HCT116 (cell line): ENCODE measurements at regions not wholly inside any gene's neighbourhood (a gene's known extent, or its start where the extent isn't known, plus 50 kb on each side); places are given as distances from the start of the nearest gene placed in this dataset.

Experiments
- ATAC-seq: fragments of 200-7000 bp; cut with Tn5 transposase; 2 replicates; pipeline ENCODE4 v1.9.1; 2020; ENCODE audit warnings: mild to moderate bottlenecking, moderate library complexity
- BruUV-seq: library from RNA; stranded (reverse); fragments of 400-500 nt; replicated peaks from 2 replicates; lab custom pipeline; 2021; lab: Mats Ljungman, UMichigan
- CTCF ChIA-PET: fragments of 300-600 bp; sonication (Branson Sonifier 250); formaldehyde crosslinking; loops from one replicate; lab custom pipeline; 2021; ENCODE audit warnings: antibody characterized with exemption; lab: Charles Lee
- POLR2A ChIA-PET: fragments of 300-600, 350-600 bp; sonication (Branson Sonifier 250); formaldehyde crosslinking; loops from one replicate; lab custom pipeline; 2021; ENCODE audit warnings: antibody characterized with exemption; lab: Charles Lee
- RAD21 ChIA-PET, 2 experiments: fragments of 300-600 bp; sonication (Branson Sonifier 250); formaldehyde crosslinking; loops; one replicate each; lab custom pipeline; 2023; ENCODE audit warnings: low total read pairs in 2 of 2; ENCODE audit not compliant: uncharacterized antibody in 2 of 2, unreplicated experiment in 2 of 2, low non-redundant PET in 1 of 2; lab: Charles Lee
- DNase-seq: peaks from one replicate; pipeline ENCODE4 v3.0.0-alpha.2; 2010; ENCODE audit warnings: low read depth, low spot score
- H2AFZ ChIP-seq: fragments of 200-600 bp; shearing (Covaris generic), sonication (generic); 2 replicates; pipeline ENCODE4 v1.6.1; 2017; ENCODE audit warnings: low read depth, mixed run types, mixed read lengths, antibody characterized with exemption, low read length; ENCODE audit not compliant: poor library complexity, severe bottlenecking
- H3K27ac ChIP-seq: 2 replicates; pipeline ENCODE4 v1.5.1; 2012; ENCODE audit warnings: low read depth, low read length
- H3K27me3 ChIP-seq: fragments of 200-600 bp; sonication (generic); 2 replicates; pipeline ENCODE4 v1.6.1; 2016; ENCODE audit warnings: mixed run types, low read length, mixed read lengths; ENCODE audit not compliant: insufficient read depth
- H3K36me3 ChIP-seq, 2 experiments: fragments of 200-500 bp in 1 of 2; fragments of 200-600 bp in 1 of 2; sonication (Bioruptor generic) in 1 of 2; sonication (generic) in 1 of 2; 2 replicates each; pipeline versions ENCODE4 v1.5.1 to v1.6.1; 2014 to 2016; ENCODE audit warnings: low read length in 2 of 2, inconsistent platforms in 1 of 2, mixed read lengths in 1 of 2, mixed run types in 1 of 2; ENCODE audit not compliant: insufficient read depth in 2 of 2, control insufficient read depth in 1 of 2
- H3K4me1 ChIP-seq, 2 experiments: fragments of 200-600 bp in 1 of 2; sonication (generic) in 1 of 2; 2 replicates each; pipeline versions ENCODE4 v1.5.1 to v1.6.1; 2012 to 2017; ENCODE audit warnings: low read length in 2 of 2, inconsistent platforms in 1 of 2, mild to moderate bottlenecking in 1 of 2, mixed read lengths in 1 of 2, mixed run types in 1 of 2, moderate library complexity in 1 of 2; ENCODE audit not compliant: insufficient read depth in 2 of 2, control insufficient read depth in 1 of 2
- H3K4me2 ChIP-seq: fragments of 200-600 bp; sonication (generic); 2 replicates; pipeline ENCODE4 v1.6.1; 2017; ENCODE audit warnings: mixed run types, low read length, mixed read lengths
- H3K4me3 ChIP-seq, 2 experiments: fragments of 200-600 bp in 1 of 2; sonication (generic) in 1 of 2; replicated peaks in 1 of 2; 2 replicates each; pipeline ENCODE4 v1.5.1; 2011 to 2016; ENCODE audit warnings: low read length in 2 of 2, control low read depth in 1 of 2, low read depth in 1 of 2, mild to moderate bottlenecking in 1 of 2, mixed read lengths in 1 of 2, mixed run types in 1 of 2
- H3K79me2 ChIP-seq: fragments of 200-600 bp; sonication (generic); 2 replicates; pipeline ENCODE4 v1.6.1; 2017; ENCODE audit warnings: mild to moderate bottlenecking, mixed run types, low read length, moderate library complexity, mixed read lengths; ENCODE audit not compliant: insufficient read depth
- H3K9ac ChIP-seq: fragments of 200-600 bp; sonication (generic); 2 replicates; pipeline ENCODE4 v1.6.1; 2016; ENCODE audit warnings: low read length, mixed read lengths
- H3K9me2 ChIP-seq: fragments of 200-600 bp; sonication (generic), shearing (Covaris generic); 2 replicates; pipeline ENCODE4 v1.6.1; 2017; ENCODE audit warnings: mixed run types, mild to moderate bottlenecking, moderate library complexity; ENCODE audit not compliant: insufficient read depth
- H3K9me3 ChIP-seq, 2 experiments: fragments of 200-500 bp in 1 of 2; fragments of 200-600 bp in 1 of 2; sonication (Bioruptor generic) in 1 of 2; sonication (generic) in 1 of 2; 2 replicates each; pipeline ENCODE4 v1.6.1; 2014 to 2017; ENCODE audit warnings: low read length in 2 of 2, mixed read lengths in 2 of 2, inconsistent platforms in 1 of 2, low read depth in 1 of 2, mild to moderate bottlenecking in 1 of 2, mixed run types in 1 of 2, moderate library complexity in 1 of 2; ENCODE audit not compliant: control insufficient read depth in 1 of 2, insufficient read depth in 1 of 2
- H4K20me1 ChIP-seq: fragments of 200-600 bp; sonication (generic), shearing (Covaris generic); 2 replicates; pipeline ENCODE4 v1.6.1; 2017; ENCODE audit warnings: mixed run types, mild to moderate bottlenecking, moderate library complexity; ENCODE audit not compliant: insufficient read depth
- FOSL1 ChIP-seq: IDR thresholded peaks from 2 replicates; pipeline ENCODE4 v1.6.1; 2012; ENCODE audit warnings: low read depth
- RAD21 ChIP-seq: IDR thresholded peaks from 2 replicates; pipeline ENCODE4 v1.6.1; 2012; ENCODE audit warnings: low read depth, mild to moderate bottlenecking
- SP1 ChIP-seq: IDR thresholded peaks from 2 replicates; pipeline ENCODE4 v1.6.1; 2012; ENCODE audit warnings: low read depth
- TCF7L2 ChIP-seq: IDR thresholded peaks from 2 replicates; pipeline ENCODE4 v1.7.0; 2011; ENCODE audit warnings: borderline replicate concordance, inconsistent platforms; ENCODE audit not compliant: insufficient read depth, insufficient read length; ENCODE audit errors: extremely low read depth
- intact Hi-C: fragments of 100-400 bp; cut with micrococcal nuclease; formaldehyde crosslinking; loops from 2 replicates; pipeline ENCODE4 v1.10.0; 2022
- TF ChIP-seq, protein P1 (sequence below): IDR thresholded peaks from 2 replicates; pipeline ENCODE4 v1.6.1; 2012

DNA sequence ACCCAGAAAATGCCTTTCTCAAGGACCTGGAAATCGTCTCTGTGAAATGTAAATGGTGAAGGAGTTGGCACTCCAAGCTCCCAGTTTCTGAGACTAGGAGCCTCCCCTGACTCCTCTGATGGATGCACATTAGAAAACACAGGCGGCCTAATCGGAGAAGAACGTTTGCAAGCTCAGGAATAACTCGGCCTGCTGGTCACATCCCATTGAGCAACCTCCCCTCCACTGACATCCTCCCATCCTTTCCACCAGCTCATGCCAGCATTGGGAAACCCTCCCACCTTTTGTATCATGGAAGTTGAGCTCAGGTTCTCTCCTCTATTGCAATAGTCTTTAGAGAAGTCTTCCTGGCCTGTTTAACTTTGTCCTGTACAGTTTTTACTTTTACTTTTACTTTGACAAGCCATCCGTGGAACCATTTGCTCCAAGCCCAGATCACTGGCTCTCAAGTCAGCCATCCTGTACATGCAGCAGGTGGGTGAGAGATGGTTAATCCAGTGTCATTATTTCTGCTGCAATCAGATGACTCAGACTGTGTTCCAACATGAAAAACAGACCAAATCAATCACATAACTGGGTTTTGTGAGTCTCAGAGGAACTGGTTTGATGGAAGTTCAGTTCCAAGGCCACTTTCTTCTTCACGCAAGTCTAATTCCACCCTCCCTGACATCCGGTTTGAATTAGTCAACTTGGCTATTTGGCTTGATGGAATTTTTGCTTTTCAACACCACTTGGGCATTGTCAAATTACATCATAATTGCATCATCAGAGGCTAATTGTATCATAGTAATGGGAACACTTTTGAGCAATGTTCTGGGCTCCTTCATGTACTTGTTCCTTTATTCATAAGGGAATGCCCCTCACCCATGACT is 619.4 kb upstream of the CDH4 start:
- DNase-seq = no peak
- Histone ChIP-seq H3K4me3 (no peak overlapping the region), H3K9me3 (peaks cover 11 to 51% of the 10 kb centered on the region in 2 experiments; a peak in 2 of 4 replicates), H3K79me2 (no peaks in the 10 kb centered on the region), H3K27me3 (no peaks in the 10 kb centered on the region), H3K4me1 (no peaks in the 10 kb centered on the region), H3K36me3 (no peaks in the 10 kb centered on the region), H3K4me2 (no peak overlapping the region)
- POLR2A ChIA-PET = no interaction called here
- RAD21 ChIA-PET = no interaction called here
- intact Hi-C loops = no loop called here
- CTCF ChIA-PET = no interaction called here
- no TSS peak for BruUV-seq
- no peak for TF ChIP-seq SP1
- TF ChIP-seq, all 23 proteins: peak for 0
- no peak overlapping the region for H2AFZ ChIP-seq
- no peak for ATAC-seq
- H3K9me2 ChIP-seq = no peaks in the 10 kb centered on the region
- no peaks in the 10 kb centered on the region for H4K20me1 ChIP-seq
- no peak overlapping the region for H3K27ac ChIP-seq
- H3K9ac ChIP-seq = no peak overlapping the region

DNA sequence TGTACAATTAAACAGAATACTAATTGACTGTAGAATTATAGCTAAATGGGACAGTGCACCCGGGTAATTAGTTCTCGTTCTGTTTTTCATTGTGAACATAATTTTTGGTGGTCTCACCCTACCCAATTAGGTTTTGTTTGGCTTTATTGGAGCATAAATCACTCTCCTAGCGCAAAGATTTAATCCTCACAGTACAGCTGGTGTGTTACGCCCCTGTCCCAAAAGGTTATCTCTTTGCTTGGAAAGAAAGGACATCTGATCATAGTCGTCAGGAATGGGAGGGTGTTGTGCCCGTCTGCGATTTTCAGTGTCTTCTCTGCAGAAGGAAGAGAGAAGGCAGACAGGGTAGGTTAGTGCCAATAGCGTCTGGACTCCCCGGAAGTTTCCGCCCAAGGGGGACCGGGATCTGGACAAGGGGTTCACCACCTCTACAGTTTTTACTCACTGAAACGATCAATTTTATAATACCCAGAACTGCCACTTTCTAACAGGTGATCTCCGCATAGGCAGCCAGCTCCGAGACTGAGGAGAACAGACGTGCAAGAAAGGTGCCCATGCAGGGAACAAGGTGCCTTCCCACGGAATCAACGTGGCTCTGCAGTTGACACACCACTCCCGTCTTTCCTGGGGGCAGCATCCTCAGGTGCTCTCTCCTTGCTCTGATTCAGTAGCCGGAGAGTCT is 617.4 kb upstream of the CDH4 start:
- Histone ChIP-seq H3K4me2 (no peak overlapping the region), H3K4me1 (no peaks in the 10 kb centered on the region), H4K20me1 (no peaks in the 10 kb centered on the region), H3K9me3 (peaks cover 18 to 37% of the 10 kb centered on the region in 2 experiments; a peak in 2 of 4 replicates), H3K9me2 (no peaks in the 10 kb centered on the region), H3K27ac (no peak overlapping the region), H2AFZ (no peak overlapping the region), H3K9ac (no peak overlapping the region), H3K36me3 (no peaks in the 10 kb centered on the region), H3K79me2 (no peaks in the 10 kb centered on the region), H3K27me3 (no peaks in the 10 kb centered on the region), H3K4me3 (no peak overlapping the region)
- DNase-seq (no peak), ATAC-seq (no peak)
- POLR2A ChIA-PET = no interaction called here
- TF ChIP-seq TCF7L2 (no peak), RAD21 (no peak), FOSL1 (no peak)
- TF ChIP-seq, protein P1, sequence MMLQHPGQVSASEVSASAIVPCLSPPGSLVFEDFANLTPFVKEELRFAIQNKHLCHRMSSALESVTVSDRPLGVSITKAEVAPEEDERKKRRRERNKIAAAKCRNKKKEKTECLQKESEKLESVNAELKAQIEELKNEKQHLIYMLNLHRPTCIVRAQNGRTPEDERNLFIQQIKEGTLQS = no peak
- CTCF ChIA-PET = no interaction called here
- intact Hi-C loops = no loop called here
- BruUV-seq = no TSS peak
- RAD21 ChIA-PET = no interaction called here
